ENCODE measurements at regions not wholly inside any gene's neighbourhood (a gene's known extent, or its start where the extent isn't known, plus 50 kb on each side); places are given as distances from the start of the nearest gene placed in this dataset.
"Not testable (repeated sequence)": the region's sequence is repeated elsewhere in the genome, so short reads cannot be mapped to it uniquely, and the experiment has no call there.

GRCh38 chr2:111365986-111366640 lies 245.4 kb downstream of the BCL2L11 start:
- peak; percentile 24 for DNase-seq

- DNase-seq = not testable (repeated sequence)
These were observed 245.9 kb downstream of the BCL2L11 start for GRCh38 chr2:111366641-111367029.

- DNase-seq = not testable (repeated sequence)
These were observed 246.4 kb downstream of the BCL2L11 start for GRCh38 chr2:111367080-111367479.

GRCh38 chr2:111367871-111368270 lies 247.2 kb downstream of the BCL2L11 start:
- not testable (repeated sequence) for DNase-seq

GRCh38 chr2:111368288-111368687 lies 247.6 kb downstream of the BCL2L11 start:
- not testable (repeated sequence) for DNase-seq

GRCh38 chr2:111373060-111373459 lies 252.3 kb downstream of the BCL2L11 start:
- DNase-seq = not testable (repeated sequence)

- DNase-seq = not testable (repeated sequence)
These were observed 253.3 kb downstream of the BCL2L11 start for GRCh38 chr2:111373989-111374388.

- DNase-seq = not testable (repeated sequence)
These were observed 254.0 kb downstream of the BCL2L11 start for GRCh38 chr2:111374734-111375133.

GRCh38 chr2:111375320-111375883 lies 254.7 kb downstream of the BCL2L11 start:
- DNase-seq = not testable (repeated sequence)

- not testable (repeated sequence) for DNase-seq
These were observed 255.7 kb downstream of the BCL2L11 start for GRCh38 chr2:111376272-111376970.

GRCh38 chr2:111376971-111377352 lies 256.2 kb downstream of the BCL2L11 start:
- DNase-seq = peak; percentile 4

GRCh38 chr2:111377386-111377959 lies 256.8 kb downstream of the BCL2L11 start:
- not testable (repeated sequence) for DNase-seq

- not testable (repeated sequence) for DNase-seq
These were observed 257.6 kb downstream of the BCL2L11 start for GRCh38 chr2:111378348-111378747.

- DNase-seq = not testable (repeated sequence)
These were observed 260.2 kb downstream of the BCL2L11 start for GRCh38 chr2:111380733-111381439.

- not testable (repeated sequence) for DNase-seq
These were observed 261.0 kb downstream of the BCL2L11 start for GRCh38 chr2:111381530-111382306.

- DNase-seq = not testable (repeated sequence)
These were observed 261.8 kb downstream of the BCL2L11 start for GRCh38 chr2:111382507-111382906.

GRCh38 chr2:111383311-111383710 lies 262.6 kb downstream of the BCL2L11 start:
- DNase-seq = not testable (repeated sequence)

GRCh38 chr2:111385226-111385957 lies 264.7 kb downstream of the BCL2L11 start:
- not testable (repeated sequence) for DNase-seq

GRCh38 chr2:111390605-111391004 lies 269.9 kb downstream of the BCL2L11 start:
- DNase-seq = not testable (repeated sequence)

Data from muscle of arm (tissue), 1 donor.